ENCODE measurements at regions not wholly inside any gene's neighbourhood (a gene's known extent, or its start where the extent isn't known, plus 50 kb on each side); places are given as distances from the start of the nearest gene placed in this dataset.

DNA sequence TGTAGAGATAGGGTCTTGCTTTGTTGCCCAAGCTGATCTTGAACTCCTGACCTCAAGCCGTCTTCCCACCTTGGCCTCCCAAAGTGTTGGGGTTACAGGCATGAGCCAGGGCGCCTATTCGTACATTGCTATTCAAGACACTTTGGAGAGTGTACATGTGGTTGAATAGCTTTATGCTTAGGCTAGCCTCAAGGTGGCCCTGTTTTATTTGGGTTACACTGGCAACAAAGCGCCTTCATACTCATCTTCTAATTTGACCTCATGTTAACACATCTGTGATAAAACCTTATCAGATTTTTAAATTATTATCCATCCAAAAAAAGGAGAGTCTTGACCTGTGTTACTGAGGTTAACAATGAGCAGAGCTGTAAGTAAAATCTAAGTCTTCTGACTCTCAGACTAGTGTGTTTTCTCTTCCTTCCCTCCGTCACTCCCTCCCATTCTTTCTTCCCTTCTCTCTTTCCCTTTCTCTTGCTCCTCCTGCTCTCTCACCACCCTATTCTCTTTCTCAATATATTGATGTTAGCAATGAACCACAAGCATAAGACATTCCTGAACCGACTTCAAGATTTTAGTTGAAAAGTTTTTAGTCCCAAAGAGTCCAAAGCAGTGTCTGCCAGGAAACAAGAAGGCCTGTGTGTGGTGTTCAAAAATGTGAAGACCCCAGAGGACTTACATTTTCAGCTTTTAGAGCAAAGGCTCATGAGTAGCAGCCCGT is 603.7 kb upstream of the CFAP20DC start:
- no peak for DNase-seq (ENCODE audit: low read depth in 1 of 2, low spot score in 1 of 2)

DNA sequence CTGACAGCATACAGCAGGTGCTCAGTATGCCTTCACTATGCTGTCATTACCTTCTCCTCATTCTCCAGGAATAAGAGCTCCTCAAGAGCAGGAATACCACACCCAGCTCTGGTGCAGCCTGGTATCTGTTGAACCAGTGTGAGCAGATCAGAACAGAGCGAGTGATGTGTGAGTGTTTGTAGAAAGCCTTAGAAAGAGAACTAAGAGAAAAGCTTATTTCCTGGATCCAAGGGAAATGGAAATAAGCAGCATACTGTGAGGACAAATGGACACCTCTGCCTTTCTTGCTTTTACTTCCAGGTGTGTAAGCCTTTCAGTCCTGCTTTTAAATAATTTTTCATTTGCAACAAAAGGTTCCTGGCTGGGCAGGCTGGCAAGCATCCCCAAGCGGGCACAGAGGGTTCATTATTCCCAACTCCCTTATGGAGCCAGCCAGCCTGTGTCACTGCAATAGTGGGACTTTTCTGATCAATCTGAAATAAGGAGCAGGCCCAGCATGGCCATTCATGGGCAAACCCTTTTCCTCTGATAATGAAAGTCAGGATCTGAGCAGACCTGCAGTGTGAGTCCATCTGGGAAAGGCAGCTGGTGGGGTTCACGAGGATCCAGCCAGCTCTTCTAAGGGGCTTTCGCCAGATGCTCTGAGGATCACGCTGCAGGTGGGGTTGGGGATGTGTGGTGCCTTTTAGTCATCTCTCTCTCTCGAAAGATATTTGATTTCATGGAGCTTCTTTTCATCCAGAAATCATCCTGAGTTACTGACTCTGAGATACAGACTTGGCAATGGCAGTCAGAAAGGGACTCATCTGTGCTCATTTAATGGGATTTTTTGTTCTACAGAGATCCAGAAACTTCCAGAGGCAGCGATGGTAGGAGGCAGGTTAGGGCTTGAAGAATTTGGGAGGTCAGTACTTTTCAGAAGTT is 594.9 kb upstream of the CFAP20DC start:
- no peak for DNase-seq (ENCODE audit: low read depth in 1 of 2, low spot score in 1 of 2)

GRCh38 chr3:59641169-59641899 is 591.5 kb upstream of the CFAP20DC start:
- no peak for DNase-seq (ENCODE audit: low read depth in 1 of 2, low spot score in 1 of 2)

DNA sequence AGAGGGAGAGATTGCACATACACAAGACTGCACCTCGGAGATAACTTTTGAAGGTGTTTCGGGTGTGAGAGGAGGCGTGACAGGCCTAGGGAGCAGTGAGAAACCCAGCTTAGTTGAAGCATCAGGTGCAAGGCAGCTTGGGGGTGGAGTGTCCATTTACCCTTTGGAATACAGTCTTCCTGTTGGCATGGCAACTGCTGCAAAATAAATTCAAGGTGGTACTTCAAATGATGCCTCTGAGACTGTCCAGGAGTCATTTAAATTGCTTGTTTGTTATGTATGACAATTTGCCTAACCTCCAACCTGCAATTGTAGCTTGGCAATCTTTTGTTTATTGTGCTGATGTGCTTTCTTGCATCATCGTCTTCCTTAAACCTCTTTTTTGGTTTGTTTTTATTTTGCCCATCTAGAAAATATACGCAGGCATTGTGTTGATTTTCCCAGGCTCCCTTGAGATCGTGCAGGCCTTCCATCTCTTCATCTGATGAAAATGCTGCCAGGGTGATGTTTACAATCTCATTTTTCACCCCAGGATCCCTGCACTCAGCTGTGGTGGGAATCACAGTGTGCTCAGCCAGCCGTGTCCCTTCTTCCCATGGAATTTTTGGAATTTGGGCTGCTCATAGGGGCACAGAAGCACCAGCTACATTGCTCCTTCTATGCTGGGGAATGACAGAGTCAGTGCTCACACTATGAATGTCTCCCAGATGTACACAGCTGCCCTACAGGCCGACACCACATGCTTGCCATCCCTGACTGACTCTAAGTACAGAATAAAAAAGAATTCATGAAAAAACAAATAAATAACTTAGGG is 583.1 kb upstream of the CFAP20DC start:
- DNase-seq (ENCODE audit: low read depth in 1 of 2, low spot score in 1 of 2), result no peak

DNA sequence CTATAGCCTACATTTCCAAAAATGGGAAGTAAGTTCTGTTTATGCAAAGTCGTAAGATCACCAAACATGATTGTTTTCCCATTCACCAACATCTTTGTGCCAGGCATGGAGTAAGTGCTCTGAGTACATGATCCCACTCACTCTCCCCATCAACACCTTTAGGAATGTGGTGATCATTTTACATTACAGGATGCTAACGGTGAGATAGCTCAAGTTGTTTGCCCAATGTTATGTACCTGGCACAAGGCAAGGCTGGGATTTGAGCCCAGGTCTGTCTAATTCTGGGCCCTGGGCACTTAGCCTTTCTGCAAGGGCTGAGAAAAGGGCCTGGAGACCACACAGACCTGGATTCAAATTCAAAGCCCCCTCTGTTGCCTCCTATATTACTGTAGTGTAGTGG is 581.7 kb upstream of the CFAP20DC start:
- DNase-seq (ENCODE audit: low read depth in 1 of 2, low spot score in 1 of 2), result no peak

DNA sequence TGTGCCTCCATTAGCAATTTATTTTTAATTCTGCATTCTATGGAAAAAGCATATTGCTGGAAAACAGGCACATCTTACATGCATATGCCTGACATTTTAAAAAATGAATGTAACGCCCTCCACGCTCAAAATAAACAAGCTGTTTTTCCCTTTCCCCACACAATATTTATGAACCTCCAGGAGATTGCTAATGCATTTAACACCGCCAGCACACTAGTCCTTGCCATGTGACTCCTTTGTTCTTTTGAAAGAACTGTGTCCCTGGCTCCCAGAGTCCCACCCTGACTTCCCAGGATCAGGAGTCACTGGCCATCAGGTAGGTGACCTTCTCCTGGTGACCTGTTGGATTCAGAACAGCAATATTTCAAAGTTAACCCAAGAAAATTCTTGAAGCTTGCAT is 571.2 kb upstream of the CFAP20DC start:
- DNase-seq (ENCODE audit: low read depth in 1 of 2, low spot score in 1 of 2), result no peak

- no peak for DNase-seq (ENCODE audit: low read depth in 1 of 2, low spot score in 1 of 2)
Measured at GRCh38 chr3:59620325-59620724, 570.5 kb upstream of the CFAP20DC start.

GRCh38 chr3:59612444-59612715 is 562.6 kb upstream of the CFAP20DC start:
- no peak for DNase-seq (ENCODE audit: low read depth in 1 of 2, low spot score in 1 of 2)

- no peak for DNase-seq (ENCODE audit: low read depth in 1 of 2, low spot score in 1 of 2)
Measured at GRCh38 chr3:59611649-59612443, 562.0 kb upstream of the CFAP20DC start.

DNA sequence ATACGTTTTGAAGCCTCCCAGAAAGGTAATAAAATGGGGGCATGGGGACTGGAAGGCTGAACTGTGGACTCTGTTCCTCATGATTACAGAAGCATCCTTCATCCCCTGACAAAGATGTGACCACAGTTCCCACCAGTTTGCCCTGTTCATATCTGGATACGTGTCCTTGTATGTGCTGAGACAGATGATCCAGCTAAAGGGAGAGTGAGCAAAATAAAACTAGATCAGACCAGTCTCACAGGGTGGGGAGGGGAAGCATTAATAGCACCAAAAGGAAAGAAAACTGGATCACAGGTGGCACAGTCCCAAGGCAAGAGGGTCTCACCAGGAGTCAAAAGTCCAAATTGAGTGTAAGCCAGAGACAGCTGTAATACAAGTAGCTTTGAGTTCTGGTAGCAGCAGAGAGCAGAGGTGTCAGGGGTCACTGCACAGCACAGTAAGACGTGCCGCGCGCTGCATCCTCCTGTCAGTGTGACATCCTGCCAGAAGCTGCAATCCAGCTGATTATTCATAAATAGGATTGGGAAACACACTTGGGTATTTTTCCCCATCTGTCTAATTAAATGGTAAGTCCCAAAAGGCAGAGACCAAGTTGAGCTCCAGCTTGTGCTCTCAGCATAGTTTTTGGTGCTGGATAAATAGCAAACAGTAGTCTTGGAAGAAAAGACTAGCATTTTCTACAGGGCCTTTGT is 560.0 kb upstream of the CFAP20DC start:
- no peak for DNase-seq (ENCODE audit: low read depth in 1 of 2, low spot score in 1 of 2)

DNA sequence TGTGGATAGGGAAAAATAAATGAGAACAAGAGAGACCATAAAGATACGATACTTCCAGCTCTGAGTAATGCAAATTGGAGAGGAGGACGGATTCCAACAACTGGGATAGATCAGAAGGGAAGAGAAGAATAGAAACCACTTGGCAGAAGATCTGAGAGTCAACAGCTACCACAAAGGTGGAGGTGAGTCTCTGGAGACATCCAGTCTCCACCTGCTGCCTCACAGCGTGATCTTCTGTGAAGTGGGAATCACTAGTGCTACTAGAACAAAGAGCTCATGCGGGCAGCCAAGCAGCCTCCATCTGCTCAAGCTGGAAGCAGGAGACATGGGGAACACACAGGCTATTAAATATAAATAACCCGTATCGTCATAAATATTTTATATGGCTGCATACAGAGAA is 558.5 kb upstream of the CFAP20DC start:
- no peak for DNase-seq (ENCODE audit: low read depth in 1 of 2, low spot score in 1 of 2)

GRCh38 chr3:59607656-59608055 is 557.8 kb upstream of the CFAP20DC start:
- DNase-seq (ENCODE audit: low read depth in 1 of 2, low spot score in 1 of 2), result no peak

- DNase-seq (ENCODE audit: low read depth in 1 of 2, low spot score in 1 of 2), result no peak
Measured at GRCh38 chr3:59606638-59607266, 556.9 kb upstream of the CFAP20DC start.

GRCh38 chr3:59605944-59606534 is 556.2 kb upstream of the CFAP20DC start:
- no peak for DNase-seq (ENCODE audit: low read depth in 1 of 2, low spot score in 1 of 2)

DNA sequence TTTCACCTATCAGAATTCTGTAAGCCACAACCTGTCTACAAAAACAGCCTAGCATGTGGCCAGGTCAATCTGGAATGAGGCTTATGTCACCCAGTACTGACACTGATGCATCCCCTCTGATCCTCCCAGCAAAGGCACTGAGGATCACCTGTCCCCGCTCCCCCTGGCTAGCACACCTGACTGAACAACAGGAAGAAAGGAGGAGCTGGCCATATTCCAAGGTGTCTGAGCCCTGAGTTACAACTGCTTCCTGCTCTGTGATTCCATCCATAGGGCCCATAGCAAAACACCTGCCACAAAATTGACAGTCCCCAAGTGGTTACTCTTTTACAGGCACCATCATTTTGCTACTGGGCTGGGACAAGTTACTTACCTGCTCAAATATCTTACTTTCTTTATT is 555.5 kb upstream of the CFAP20DC start:
- DNase-seq (ENCODE audit: low read depth in 1 of 2, low spot score in 1 of 2), result no peak

DNA sequence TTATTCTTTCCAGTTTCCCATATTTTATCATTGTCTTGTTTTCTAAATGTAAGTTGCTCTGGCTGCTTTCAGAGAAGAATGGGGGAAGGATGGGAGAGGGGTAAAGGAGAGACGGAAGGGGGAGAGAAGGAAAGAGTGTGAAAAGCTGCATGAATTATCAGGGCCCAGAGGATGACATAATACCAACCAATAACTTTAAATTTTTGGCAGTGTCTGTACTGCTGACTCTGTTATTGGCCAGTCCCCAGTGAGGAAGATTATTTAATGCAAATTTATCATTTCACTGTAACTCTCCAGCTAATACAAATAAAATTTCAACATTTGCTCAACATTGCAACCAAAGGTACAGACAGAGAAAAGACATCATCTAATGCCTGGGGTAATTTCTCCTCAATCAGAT is 551.7 kb upstream of the CFAP20DC start:
- no peak for DNase-seq (ENCODE audit: low read depth in 1 of 2, low spot score in 1 of 2)

GRCh38 chr3:59600631-59601030 is 550.8 kb upstream of the CFAP20DC start:
- no peak for DNase-seq (ENCODE audit: low read depth in 1 of 2, low spot score in 1 of 2)

DNA sequence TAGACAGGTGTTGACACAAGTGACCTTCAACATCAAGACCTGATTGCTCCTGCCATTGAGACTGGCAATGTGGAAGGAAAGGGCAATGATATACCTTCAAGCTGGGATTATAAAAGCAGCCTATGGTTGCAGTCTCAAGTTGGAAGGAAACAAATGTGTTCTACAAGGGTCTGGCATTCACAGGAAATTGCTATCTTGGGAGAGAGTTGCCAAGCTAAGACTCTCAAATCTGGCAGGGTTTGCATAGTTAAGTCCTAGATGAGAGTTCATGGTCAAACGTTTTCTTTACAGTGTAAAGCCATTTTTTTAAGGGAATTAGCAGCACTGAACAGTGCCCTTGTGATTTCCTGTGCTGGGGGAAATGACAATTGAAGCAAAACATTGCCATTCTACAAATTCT is 546.9 kb upstream of the CFAP20DC start:
- no peak for DNase-seq (ENCODE audit: low read depth in 1 of 2, low spot score in 1 of 2)

GRCh38 chr3:59595830-59596229 is 546.0 kb upstream of the CFAP20DC start:
- no peak for DNase-seq (ENCODE audit: low read depth in 1 of 2, low spot score in 1 of 2)
